Ureter (tissue), 1 donor: ENCODE measurements at regions not wholly inside any gene's neighbourhood (a gene's known extent, or its start where the extent isn't known, plus 50 kb on each side); places are given as distances from the start of the nearest gene placed in this dataset.

ENCODE experiments used
- DNase-seq: peaks from one replicate; pipeline ENCODE4 v3.0.0-alpha.2; 2020; ENCODE audit warnings: low spot score
- donor health status: DM: yes; HTN: yes; CAD: no.

- DNase-seq, result no peak
These were observed 906.7 kb upstream of the CELF2 start for GRCh38 chr10:10110844-10111490.

GRCh38 chr10:10118131-10118530 lies 899.5 kb upstream of the CELF2 start:
- no peak for DNase-seq

- no peak for DNase-seq
These were observed 897.0 kb upstream of the CELF2 start for GRCh38 chr10:10120671-10121070.

- no peak for DNase-seq
These were observed 892.0 kb upstream of the CELF2 start for GRCh38 chr10:10125676-10126075.

- DNase-seq, result no peak
These were observed 891.5 kb upstream of the CELF2 start for GRCh38 chr10:10126218-10126617.

GRCh38 chr10:10128387-10128786 lies 889.3 kb upstream of the CELF2 start:
- no peak for DNase-seq

- DNase-seq, result no peak
These were observed 887.0 kb upstream of the CELF2 start for GRCh38 chr10:10130686-10131085.

GRCh38 chr10:10132009-10132408 lies 885.7 kb upstream of the CELF2 start:
- no peak for DNase-seq

- no peak for DNase-seq
These were observed 884.4 kb upstream of the CELF2 start for GRCh38 chr10:10133281-10133680.

- DNase-seq, result no peak
These were observed 879.0 kb upstream of the CELF2 start for GRCh38 chr10:10138685-10139084.

- no peak for DNase-seq
These were observed 875.8 kb upstream of the CELF2 start for GRCh38 chr10:10141782-10142382.

GRCh38 chr10:10146604-10147003 lies 871.1 kb upstream of the CELF2 start:
- DNase-seq, result no peak

- DNase-seq, result no peak
These were observed 867.8 kb upstream of the CELF2 start for GRCh38 chr10:10149899-10150298.

- no peak for DNase-seq
These were observed 860.6 kb upstream of the CELF2 start for GRCh38 chr10:10156917-10157600.

GRCh38 chr10:10160821-10161312 lies 856.8 kb upstream of the CELF2 start:
- no peak for DNase-seq

- no peak for DNase-seq
These were observed 852.8 kb upstream of the CELF2 start for GRCh38 chr10:10164848-10165247.

- no peak for DNase-seq
These were observed 852.3 kb upstream of the CELF2 start for GRCh38 chr10:10165415-10165814.

GRCh38 chr10:10178476-10178875 lies 839.2 kb upstream of the CELF2 start:
- DNase-seq, result no peak

GRCh38 chr10:10193848-10194247 lies 823.8 kb upstream of the CELF2 start:
- no peak for DNase-seq

- DNase-seq, result no peak
These were observed 821.0 kb upstream of the CELF2 start for GRCh38 chr10:10196701-10197100.

- DNase-seq, result no peak
These were observed 820.2 kb upstream of the CELF2 start for GRCh38 chr10:10197423-10197822.

GRCh38 chr10:10198363-10198762 lies 819.3 kb upstream of the CELF2 start:
- DNase-seq, result no peak

GRCh38 chr10:10204415-10204814 lies 813.3 kb upstream of the CELF2 start:
- DNase-seq, result no peak
